ENCODE measurements at regions not wholly inside any gene's neighbourhood (a gene's known extent, or its start where the extent isn't known, plus 50 kb on each side); places are given as distances from the start of the nearest gene placed in this dataset.

DNA sequence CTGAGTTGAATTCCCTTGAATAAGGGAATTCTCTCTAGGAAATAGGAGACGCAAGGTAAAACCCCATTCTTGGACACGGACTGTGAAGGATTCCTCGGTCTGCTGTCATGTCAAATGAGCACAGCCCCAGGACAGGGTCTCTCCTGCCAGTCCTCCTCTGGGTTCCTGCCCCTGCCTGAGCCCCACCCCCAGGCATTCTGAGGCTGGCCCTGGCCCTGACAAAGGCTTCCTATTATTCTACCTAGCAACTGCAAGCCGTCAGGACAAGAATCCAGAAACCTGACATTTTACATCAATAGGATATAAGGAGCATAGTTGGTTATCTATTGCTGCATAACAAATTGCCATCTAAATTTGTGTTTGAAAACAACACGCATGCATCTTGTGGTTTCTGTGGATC lies 253.3 kb upstream of the AGAP1 start:
- no peak for DNase-seq (ENCODE audit: low read depth, low spot score)
- in situ Hi-C loops (cut with HindIII; ENCODE audit: low sequenced_read_pairs) = no loop called here
- no peak overlapping the region for H3K4me3 ChIP-seq (ENCODE audit: low read depth, low read length)
- TF ChIP-seq CTCF (IDR thresholded peaks at IDR 0.05; ENCODE audit: low read depth, low read length) = no peak

DNA sequence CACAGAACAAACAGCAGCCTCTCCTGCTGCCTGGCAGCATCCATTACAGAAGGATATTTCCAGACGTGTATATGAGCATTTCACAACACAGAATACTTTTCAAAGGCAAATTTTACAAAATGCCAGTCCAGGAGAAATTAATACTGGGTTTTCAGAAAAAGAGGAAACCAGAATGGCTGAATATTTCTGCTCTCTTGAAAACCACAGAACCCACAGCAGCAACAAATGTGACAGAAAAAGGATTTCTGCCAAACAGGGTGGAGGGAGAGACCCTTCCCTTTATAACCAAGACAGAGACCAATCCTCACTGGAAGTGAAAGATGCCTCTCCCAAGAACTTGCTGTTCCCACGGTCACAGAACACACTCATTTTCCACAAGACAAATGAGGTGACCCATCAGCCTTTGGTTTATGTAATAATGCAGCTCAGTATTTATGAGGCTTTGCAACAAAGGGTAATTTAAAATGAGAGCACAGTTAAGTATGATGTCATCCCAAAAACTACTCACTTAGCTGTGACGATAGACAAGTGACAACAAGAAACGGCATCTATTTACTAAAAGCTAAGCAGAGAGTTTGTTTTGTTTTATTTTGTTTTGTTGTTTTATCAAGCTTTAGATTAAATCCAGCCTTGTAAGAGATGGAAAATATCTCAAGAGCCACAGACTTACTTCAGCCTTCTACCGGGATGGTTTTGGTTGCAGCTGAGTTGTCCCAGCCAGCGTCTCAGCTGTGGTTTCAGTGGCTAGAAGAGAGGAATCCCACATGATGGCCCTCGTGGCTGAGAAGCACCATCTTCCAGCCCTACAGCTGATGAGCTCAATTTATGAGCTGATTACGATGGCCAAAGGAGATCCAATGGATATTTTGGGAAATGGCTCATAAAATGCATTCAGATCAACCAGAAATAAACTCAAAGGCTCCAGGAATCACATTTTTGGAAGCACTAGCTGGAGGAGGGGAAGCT lies 249.3 kb upstream of the AGAP1 start:
- in situ Hi-C loops (cut with HindIII; ENCODE audit: low sequenced_read_pairs) = no loop called here
- peak; percentile 45 for DNase-seq (ENCODE audit: low read depth, low spot score)
- H3K4me3 ChIP-seq (ENCODE audit: low read depth, low read length) = no peak overlapping the region
- TF ChIP-seq CTCF (IDR thresholded peaks at IDR 0.05; ENCODE audit: low read depth, low read length) = no peak

- in situ Hi-C loops (cut with HindIII; ENCODE audit: low sequenced_read_pairs) = no loop called here
- no peak for TF ChIP-seq CTCF (IDR thresholded peaks at IDR 0.05; ENCODE audit: low read depth, low read length)
- DNase-seq (ENCODE audit: low read depth, low spot score) = no peak
- H3K4me3 ChIP-seq (ENCODE audit: low read depth, low read length) = no peak overlapping the region
These were observed 246.8 kb upstream of the AGAP1 start for GRCh38 chr2:235247001-235247400.

GRCh38 chr2:235255693-235256092 lies 238.2 kb upstream of the AGAP1 start:
- in situ Hi-C loops (cut with HindIII; ENCODE audit: low sequenced_read_pairs) = no loop called here
- H3K4me3 ChIP-seq (ENCODE audit: low read depth, low read length) = no peak overlapping the region
- no peak for DNase-seq (ENCODE audit: low read depth, low spot score)
- TF ChIP-seq CTCF (IDR thresholded peaks at IDR 0.05; ENCODE audit: low read depth, low read length) = no peak

DNA sequence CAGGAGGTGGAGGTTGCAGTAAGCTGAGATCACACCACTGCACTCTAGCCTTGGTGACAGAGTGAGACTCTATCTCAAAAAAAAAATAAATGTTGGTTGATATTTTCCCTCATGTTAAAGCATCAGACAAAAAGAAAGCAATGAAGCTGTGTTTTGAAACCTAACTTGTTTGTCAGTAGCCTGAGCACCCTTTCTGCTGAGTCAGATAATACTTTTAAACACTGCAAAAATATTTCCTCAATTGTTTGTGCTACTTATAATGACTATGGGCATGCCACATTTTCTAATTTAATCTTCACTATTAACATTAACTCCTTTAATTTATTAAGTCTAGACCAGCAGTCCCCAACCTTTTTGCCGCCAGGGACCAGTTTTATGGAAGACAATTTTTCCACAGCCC lies 236.3 kb upstream of the AGAP1 start:
- in situ Hi-C loops (cut with HindIII; ENCODE audit: low sequenced_read_pairs) = no loop called here
- TF ChIP-seq CTCF (IDR thresholded peaks at IDR 0.05; ENCODE audit: low read depth, low read length) = no peak
- H3K4me3 ChIP-seq (ENCODE audit: low read depth, low read length) = no peak overlapping the region
- no peak for DNase-seq (ENCODE audit: low read depth, low spot score)

- in situ Hi-C loops (cut with HindIII; ENCODE audit: low sequenced_read_pairs) = no loop called here
- no peak overlapping the region for H3K4me3 ChIP-seq (ENCODE audit: low read depth, low read length)
- peak; percentile 23 for DNase-seq (ENCODE audit: low read depth, low spot score)
- no peak for TF ChIP-seq CTCF (IDR thresholded peaks at IDR 0.05; ENCODE audit: low read depth, low read length)
These were observed 231.1 kb upstream of the AGAP1 start for GRCh38 chr2:235262750-235263149.
